Mucosa of descending colon (tissue), 3 donors: ENCODE measurements at regions not wholly inside any gene's neighbourhood (a gene's known extent, or its start where the extent isn't known, plus 50 kb on each side); places are given as distances from the start of the nearest gene placed in this dataset.

ENCODE experiments used
- ATAC-seq: fragments of 200-7000 bp; cut with Tn5 transposase; one replicate; pipeline ENCODE4 v1.9.1; 2020; ENCODE audit warnings: mild to moderate bottlenecking, moderate library complexity
- DNase-seq, 3 donors: peaks; one replicate each; pipeline ENCODE4 v3.0.0-alpha.2; 2020
- H3K36me3 ChIP-seq: fragments of 200-600 bp; one replicate; pipeline ENCODE4 v1.8.0; 2021; ENCODE audit warnings: low read depth, mild to moderate bottlenecking
- H3K4me1 ChIP-seq: fragments of 200-600 bp; one replicate; pipeline ENCODE4 v1.8.0; 2021; ENCODE audit warnings: low read depth, mild to moderate bottlenecking
- H3K4me3 ChIP-seq: fragments of 200-600 bp; one replicate; pipeline ENCODE4 v1.8.0; 2021; ENCODE audit warnings: mild to moderate bottlenecking
- H3K9me3 ChIP-seq: fragments of 200-600 bp; one replicate; pipeline ENCODE4 v1.8.0; 2021; ENCODE audit warnings: mild to moderate bottlenecking
- intact Hi-C, 2 donors: fragments of 100-400 bp; cut with DNase I in 1 of 2; cut with micrococcal nuclease in 1 of 2; formaldehyde crosslinking; loops; one replicate each; pipeline versions ENCODE4 v1.11.0 to v1.11.1; 2022; cut with DNase I, micrococcal nuclease
- TF ChIP-seq, protein P1 (sequence below): fragments of 200-600 bp; IDR thresholded peaks from one replicate; pipeline ENCODE4 v1.8.0; 2022; ENCODE audit warnings: antibody characterized with exemption, mild to moderate bottlenecking
- donor health status: DM: no; HTN: no; CAD: no; lungs with moderate emphysema.
- donor health status: DM: no; HTN: no; CAD: no.
- donor health status: DM: no; HTN: yes; CAD: no.

DNA sequence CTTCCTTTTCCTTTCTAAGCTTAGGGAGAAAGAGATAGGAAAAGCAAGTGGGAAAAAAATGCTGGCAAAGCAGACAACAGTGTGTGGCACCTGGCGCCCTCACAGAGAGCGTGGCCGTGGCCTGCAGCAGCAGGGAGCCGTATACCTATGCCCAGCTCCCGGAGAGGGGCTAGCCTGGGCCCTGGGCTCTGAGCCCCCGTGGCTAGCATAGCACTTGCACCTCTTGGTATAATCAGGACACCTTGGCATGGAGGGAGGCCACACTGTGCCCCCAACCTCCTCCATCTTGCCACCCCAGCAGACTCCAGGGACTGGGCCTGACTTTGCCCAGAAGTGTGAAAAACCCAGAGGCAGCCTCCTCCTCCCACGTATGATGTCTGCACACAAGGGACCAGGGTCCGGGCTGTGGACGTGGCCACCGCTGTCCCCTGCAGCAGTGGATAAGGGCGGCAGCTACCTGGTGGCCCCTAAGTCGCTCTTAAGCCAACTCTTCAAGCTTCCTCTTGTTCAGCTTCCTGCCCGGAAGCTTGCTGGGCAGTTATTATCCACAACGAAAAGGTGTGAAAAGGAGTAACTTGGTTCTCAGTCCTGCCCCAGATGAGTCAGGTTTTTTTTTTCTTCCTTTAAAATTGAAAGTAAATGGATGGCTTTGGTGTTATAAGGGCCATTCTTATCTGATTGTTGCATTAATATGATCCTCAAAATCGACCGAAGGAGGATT is 249.1 kb upstream of the PITRM1 start:
- TF ChIP-seq, protein P1, sequence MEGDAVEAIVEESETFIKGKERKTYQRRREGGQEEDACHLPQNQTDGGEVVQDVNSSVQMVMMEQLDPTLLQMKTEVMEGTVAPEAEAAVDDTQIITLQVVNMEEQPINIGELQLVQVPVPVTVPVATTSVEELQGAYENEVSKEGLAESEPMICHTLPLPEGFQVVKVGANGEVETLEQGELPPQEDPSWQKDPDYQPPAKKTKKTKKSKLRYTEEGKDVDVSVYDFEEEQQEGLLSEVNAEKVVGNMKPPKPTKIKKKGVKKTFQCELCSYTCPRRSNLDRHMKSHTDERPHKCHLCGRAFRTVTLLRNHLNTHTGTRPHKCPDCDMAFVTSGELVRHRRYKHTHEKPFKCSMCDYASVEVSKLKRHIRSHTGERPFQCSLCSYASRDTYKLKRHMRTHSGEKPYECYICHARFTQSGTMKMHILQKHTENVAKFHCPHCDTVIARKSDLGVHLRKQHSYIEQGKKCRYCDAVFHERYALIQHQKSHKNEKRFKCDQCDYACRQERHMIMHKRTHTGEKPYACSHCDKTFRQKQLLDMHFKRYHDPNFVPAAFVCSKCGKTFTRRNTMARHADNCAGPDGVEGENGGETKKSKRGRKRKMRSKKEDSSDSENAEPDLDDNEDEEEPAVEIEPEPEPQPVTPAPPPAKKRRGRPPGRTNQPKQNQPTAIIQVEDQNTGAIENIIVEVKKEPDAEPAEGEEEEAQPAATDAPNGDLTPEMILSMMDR, result no peak
- Histone ChIP-seq H3K36me3 (no peaks in the 10 kb centered on the region), H3K4me3 (no peak overlapping the region), H3K9me3 (no peaks in the 10 kb centered on the region), H3K4me1 (peaks cover 13% of the 10 kb centered on the region)
- intact Hi-C loops, result no loop called here
- ATAC-seq, result no peak
- DNase-seq, result no peak

DNA sequence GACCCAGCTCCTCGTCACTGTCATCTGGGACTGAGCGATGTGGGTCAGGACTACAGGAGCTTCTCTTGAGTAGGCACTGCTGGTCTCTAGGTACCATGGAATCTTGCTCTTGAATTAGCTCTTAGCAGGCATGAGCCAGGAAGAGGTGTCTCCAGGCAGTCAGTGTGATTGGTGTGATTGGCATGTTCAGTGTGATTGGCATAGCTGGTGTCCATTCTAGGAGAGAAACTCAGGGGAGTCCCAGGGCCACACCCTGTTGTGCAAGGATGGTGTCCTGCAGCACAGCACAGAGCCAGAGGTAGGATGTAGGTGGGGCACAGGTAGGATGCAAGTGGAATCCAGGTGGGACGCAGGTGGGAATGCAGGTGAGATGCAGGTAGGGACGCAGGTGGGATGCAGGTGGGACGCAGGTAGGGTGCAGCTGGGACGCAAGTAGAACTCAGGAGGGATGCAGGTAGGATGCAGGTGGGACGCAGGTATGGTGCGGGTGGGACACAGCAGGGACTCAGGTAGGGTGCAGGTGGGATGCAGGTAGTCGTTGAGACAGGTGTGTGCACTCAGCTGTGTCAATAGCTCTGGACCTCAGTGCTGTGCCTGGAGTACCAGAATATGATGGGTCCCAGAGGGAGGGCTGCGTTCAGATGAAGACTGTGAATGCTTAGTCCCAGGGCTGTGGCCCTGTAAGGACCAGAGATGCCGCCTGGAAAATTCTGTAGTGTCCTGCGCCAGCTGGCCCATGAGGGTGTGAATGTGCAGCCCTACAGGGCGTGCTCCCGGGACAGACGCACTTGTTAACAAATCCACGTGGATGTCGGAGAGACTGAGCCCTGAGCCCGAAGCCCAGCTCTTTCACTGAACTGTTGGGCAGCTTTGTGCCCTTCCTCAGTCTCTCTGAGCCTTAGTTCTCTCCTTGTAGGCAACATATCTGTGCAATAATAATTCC is 248.2 kb upstream of the PITRM1 start:
- TF ChIP-seq, protein P1, result no peak
- intact Hi-C loops, result no loop called here
- Histone ChIP-seq H3K9me3 (no peaks in the 10 kb centered on the region), H3K36me3 (no peaks in the 10 kb centered on the region), H3K4me1 (peaks cover 6% of the 10 kb centered on the region), H3K4me3 (no peak overlapping the region)
- ATAC-seq (no peak), DNase-seq (no peak)

DNA sequence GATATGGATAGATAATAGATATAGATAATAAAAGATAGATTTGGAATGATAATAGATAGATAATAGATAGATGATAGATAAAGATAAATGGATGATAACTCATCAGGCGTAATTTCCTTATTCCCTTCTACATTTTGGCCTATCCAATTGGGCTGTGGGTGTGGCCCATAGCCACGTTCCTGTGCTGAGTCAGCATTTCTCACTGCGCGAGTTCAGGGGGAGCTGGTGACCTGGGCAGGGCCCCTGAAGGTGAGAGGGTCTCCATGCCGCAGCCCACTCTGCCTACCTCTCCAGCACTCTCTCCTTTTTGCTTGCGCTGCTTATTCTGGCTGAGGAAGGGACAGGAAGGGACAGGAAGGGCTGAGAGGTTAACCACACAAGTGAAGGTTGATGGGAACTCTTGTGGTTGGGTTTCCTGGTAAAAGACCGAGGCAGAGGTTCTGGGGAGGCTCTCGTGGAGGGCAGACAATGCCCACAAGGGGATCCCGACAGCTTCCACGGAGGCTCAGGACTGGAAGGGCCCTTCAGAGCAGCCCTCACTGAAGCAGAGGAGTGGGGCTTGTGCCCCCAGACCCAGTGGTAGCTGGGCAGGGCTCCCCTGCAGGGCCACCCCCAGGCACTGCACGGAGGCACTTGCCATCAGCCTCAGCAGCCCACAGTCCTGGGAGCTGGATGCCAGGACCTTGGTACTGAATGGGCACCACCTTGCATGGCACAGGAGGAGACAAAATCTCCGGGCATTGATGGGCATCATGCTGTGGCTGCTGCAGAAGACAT is 247.3 kb upstream of the PITRM1 start:
- H3K4me1 ChIP-seq, result no peaks in the 10 kb centered on the region
- TF ChIP-seq, protein P1, result no peak
- H3K4me3 ChIP-seq, result no peak overlapping the region
- H3K9me3 ChIP-seq, result no peaks in the 10 kb centered on the region
- intact Hi-C loops, result no loop called here
- no peaks in the 10 kb centered on the region for H3K36me3 ChIP-seq
- DNase-seq, result no peak
- no peak for ATAC-seq

DNA sequence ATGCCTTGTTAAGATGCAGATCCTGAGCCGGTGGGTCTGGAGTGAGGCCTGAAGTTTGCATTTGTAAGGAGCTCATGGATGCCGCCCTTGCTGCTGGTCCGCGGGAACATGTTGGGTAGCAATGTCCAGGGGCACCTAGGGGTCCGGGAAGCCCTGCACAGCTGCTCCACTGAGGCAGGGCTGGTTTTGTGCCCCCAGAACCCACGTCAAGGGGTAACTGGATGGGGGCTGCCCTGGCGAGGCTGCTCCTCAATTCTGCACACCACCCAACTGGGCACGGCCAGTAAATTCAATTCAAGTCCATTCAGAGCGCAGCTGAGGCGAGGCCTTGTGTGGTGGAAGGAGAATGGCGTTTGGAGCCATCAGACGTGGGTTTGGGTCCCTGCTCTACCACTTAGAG is 246.3 kb upstream of the PITRM1 start:
- ATAC-seq (no peak), DNase-seq (no peak)
- intact Hi-C loops, result no loop called here
- Histone ChIP-seq H3K4me3 (no peak overlapping the region), H3K4me1 (no peaks in the 10 kb centered on the region), H3K9me3 (no peaks in the 10 kb centered on the region), H3K36me3 (no peaks in the 10 kb centered on the region)
- TF ChIP-seq, protein P1, result no peak

DNA sequence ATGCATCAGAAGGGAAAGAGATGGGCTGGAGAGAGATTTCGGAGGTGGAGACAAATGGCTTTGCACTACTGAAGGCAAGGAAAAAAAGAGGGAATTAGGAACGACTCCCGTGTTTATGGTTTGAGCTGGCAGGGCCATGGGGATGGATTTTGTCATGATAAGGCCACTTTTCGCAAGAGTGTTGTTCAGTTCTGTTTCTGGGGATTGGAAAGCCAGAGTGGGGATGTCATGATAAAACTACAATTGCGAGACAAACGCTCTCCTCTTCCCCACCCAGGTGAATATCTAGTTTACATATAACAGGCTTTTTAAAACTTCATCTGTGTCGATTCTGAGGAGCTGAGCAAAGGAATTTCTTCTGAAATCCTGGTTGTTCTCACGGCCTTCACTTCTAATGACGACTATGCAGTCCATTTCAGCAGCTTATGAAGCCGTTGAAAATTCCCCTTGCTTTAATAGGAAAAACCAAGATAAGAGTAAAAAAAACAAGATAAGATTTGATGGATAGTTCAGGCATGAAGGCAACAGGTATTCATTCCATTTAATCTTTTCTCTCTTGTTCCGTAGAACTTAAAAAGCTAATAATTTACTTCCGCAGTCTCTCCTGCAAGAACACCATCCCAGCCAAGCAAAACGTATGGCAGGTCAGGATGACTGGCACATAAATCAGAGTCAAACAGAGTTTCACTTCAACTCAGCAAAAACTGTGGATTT is 245.6 kb upstream of the PITRM1 start:
- DNase-seq (no peak), ATAC-seq (no peak)
- TF ChIP-seq, protein P1, result no peak

More for the DNA sequence above, 245.6 kb upstream of the PITRM1 start:
- H3K36me3 ChIP-seq, result no peaks in the 10 kb centered on the region
- no peak overlapping the region for H3K4me3 ChIP-seq
- no peaks in the 10 kb centered on the region for H3K9me3 ChIP-seq
- no peaks in the 10 kb centered on the region for H3K4me1 ChIP-seq
- intact Hi-C loops, result no loop called here
